ENCODE measurements at regions not wholly inside any gene's neighbourhood (a gene's known extent, or its start where the extent isn't known, plus 50 kb on each side); places are given as distances from the start of the nearest gene placed in this dataset.
"Not testable (repeated sequence)": the region's sequence is repeated elsewhere in the genome, so short reads cannot be mapped to it uniquely, and the experiment has no call there.

- Histone ChIP-seq H3K4me3 (no peak overlapping the region), H3K27ac (peak overlapping the region in 1 of 21 experiments; percentile 17)
Observed at GRCh38 chr6:134627707-134628106, 309.8 kb upstream of the SGK1 start.

DNA sequence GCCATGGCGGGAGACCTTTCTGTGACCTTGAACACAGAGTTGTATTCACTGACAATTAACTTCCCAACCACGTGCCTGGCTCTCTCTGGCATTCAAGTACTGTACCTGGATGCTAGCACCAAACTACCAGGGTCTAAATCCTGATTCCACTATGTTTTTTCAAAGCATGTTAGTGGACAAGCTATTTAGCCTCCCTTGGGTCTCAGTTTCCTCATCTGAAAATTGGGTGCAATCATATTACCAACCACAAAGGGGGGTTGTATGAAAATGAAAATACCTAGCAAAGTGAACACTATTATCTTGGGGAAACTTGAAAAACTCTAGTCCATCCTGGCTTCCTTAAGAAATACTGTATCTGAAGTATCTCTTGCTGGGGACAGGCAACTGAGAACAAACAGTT, 308.7 kb upstream of the SGK1 start:
- Histone ChIP-seq H3K27ac (peak overlapping the region in 5 of 21 experiments; percentile 1 to 51 (median 26)), H3K4me3 (no peak overlapping the region)

- H3K27ac ChIP-seq: peak overlapping the region in 7 of 21 experiments; percentile 1 to 51 (median 25)
Observed at GRCh38 chr6:134626086-134626485, 308.2 kb upstream of the SGK1 start.

GRCh38 chr6:134624781-134625180, 306.9 kb upstream of the SGK1 start:
- no peak overlapping the region for H3K4me3 ChIP-seq
- H3K27ac ChIP-seq: peak overlapping the region in 1 of 21 experiments; percentile 56

More at GRCh38 chr6:134626086-134626485, 308.2 kb upstream of the SGK1 start:
- no peak overlapping the region for H3K4me3 ChIP-seq

- Histone ChIP-seq H3K4me3 (no peak overlapping the region), H3K27ac (peak overlapping the region in 15 of 21 experiments; percentile 25 to 87 (median 75))
Observed at GRCh38 chr6:134623401-134623800, 305.5 kb upstream of the SGK1 start.

DNA sequence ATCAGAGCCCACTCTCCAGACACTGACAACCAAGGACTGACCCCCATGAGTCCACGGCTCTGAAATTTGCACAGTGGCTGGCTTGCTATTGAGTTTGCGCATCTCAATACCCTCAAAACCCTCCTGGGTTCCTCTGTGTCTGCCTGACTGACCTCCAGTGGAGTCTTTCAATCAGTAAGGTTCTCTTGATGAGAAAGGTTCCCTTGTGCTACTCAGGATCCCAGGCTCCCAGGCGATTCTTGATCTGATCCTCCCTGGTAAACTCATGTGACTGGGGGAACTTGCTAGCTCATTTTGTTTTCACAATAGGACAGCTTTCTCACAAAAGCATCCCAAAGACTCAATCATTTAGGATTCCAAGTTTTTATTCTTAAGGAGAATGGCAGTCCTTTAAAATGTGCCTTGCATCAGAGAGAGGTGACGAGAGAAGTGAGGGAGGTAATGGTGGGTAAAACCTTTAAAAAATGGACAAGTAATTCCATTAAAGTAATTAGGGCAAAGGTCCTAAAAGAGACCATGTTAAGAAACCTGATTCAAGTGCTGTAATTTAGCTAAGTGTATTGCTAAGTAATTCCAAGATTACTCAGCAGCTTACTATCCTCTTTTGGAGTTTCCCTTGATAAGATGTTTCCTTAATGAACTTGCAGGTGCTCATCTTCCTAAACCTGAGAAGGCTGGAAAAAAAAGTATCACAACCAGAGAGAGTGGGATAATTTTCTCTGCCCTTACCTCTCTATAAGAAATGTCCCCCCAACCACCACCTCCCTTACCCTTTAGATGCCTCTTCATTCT, 304.7 kb upstream of the SGK1 start:
- H3K4me3 ChIP-seq: no peak overlapping the region
- peak overlapping the region in 20 of 21 experiments; percentile 38 to 87 (median 76) for H3K27ac ChIP-seq

DNA sequence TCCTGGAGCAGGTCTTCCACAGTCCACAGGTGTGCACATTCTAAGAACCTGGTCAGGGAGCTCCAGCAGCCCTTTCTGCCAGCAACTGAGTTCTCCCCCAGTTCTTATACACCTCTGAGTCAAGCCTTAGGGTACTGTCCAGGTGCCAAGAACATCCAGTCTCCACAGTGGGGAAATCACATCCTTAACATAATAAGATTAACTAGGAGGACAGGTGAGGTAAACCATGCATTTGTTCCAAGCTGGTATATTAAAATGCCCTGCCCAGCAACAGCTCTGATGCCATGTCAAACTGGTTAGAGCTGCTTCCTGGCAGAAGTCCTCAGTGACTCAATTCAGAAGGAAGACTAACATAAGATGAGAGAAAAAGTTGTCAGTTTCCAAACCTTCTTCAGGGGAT, 303.9 kb upstream of the SGK1 start:
- H3K27ac ChIP-seq: peak overlapping the region in 20 of 21 experiments; percentile 38 to 87 (median 76)

DNA sequence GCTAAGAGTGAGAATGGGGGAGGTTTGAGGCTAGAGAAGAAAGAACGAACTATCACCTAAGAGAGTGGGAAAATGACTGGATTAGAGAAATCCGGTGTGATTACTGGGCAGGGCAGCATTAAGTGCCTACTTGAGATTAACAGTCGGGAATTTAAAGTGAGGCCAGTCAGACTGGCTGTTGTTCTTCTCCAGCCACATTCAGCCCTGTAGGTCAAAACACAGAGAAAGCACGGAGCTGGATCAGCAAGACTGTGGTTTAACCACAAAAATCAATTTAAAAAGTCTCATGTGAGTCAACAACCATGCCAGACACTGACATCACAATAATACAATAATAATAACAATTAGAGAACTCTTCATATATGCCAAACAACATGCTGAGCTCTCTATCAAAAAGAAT, 301.9 kb upstream of the SGK1 start:
- H3K4me3 ChIP-seq: no peak overlapping the region
- H3K27ac ChIP-seq: peak overlapping the region in 12 of 21 experiments; percentile 1 to 87 (median 41)

More for the DNA sequence above, 303.9 kb upstream of the SGK1 start:
- no peak overlapping the region for H3K4me3 ChIP-seq

DNA sequence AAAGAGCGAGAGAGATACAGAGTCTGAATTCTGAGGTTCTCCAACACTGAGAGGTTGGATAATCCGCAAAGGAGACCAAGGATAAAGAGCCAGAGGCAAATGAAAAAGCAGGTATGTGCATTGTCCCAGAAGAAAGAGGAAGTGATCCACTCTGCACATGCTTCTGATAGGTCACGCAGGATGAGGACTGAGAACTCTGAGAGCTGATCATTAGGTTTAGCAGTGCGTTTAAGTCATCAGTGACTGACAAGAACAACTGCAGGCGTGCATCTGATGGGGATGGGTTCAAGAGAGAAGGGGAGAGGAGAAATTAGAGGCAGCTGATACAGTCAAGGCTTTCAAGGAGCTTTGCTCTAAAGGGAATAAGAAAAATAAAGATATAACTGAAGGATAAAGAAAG, 301.2 kb upstream of the SGK1 start:
- Histone ChIP-seq H3K27ac (peak overlapping the region in 5 of 21 experiments; percentile 7 to 60 (median 30)), H3K4me3 (no peak overlapping the region)

DNA sequence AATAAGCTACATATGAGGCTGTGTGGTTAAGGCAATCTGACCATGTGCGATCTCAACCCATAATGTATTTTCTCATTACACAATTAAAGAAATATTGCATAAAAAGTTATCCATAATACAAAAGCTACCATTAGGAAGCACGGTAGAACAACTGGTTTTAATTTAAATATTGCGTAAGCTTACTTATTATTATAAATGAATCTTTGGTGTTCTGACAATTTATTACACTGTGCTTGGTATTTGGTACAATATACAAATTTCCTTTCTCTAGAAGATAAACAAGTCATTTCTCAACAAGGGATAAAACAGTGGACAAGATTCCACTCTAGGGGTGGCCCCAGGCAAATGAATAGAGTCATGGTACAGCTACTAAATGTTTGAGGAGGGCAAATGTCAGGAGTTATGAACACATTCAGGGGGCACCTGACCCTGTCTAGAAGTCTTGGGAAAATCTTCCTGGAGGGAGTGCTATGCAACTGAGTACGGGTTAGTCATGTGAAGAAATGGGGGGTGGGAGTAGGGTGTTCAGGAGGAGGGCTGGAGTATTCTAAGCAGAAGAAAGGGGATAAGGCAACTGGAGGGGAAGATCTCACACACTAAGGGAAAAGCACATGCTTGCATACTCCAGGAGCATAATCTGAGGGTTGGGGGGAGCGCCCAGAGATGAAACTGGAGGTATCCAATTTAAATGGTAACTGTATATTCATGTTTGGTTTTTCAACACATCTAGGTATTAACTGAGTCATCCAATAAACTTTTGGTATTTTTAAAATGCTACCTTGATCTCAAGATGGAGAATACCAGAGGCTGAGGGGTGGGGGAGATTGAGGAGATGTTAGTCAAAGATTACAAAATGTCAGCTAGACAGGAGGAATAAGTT, 296.9 kb upstream of the SGK1 start:
- no peak overlapping the region for H3K4me3 ChIP-seq

DNA sequence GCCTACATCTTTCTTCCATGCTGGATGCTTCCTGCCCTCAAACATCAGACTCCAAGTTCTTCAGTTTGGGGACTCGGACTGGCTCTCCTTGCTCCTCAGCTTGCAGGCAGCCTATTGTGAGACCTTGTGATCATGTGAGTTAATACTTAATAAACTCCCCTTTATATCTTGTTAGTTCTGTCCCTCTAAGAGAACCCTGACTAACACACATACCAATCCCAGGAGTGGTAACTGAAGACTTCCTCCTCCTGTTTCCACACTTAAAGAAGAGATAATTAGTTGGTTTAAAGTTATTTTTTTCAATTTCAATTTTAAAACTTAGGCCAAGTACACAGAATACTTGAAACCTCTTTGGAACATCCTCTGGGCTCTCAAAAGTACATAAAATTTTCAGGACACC, 294.2 kb upstream of the SGK1 start:
- not testable (repeated sequence) for H3K4me3 ChIP-seq, H3K27ac ChIP-seq

More for the DNA sequence above, 296.9 kb upstream of the SGK1 start:
- H3K27ac ChIP-seq: peak overlapping the region in 1 of 21 experiments; percentile 7

DNA sequence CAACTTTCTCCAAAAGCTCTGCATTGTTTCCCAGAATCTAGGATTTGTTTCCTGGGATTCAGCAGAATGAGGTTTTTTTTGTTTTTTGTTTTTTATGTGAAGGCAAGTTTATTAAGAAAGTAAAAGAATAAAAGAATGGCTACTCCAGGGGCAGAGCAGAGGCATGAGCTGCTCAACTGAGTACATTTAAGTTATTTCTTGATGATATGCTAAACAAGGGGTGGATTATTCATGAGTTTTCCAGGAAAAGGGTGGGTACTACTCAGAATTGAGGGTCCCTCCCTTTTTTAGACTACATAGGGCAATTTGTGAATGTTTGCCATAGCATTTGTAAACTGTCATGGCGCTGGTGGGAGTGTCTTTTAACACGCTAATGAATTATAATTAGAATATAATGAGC, 292.5 kb upstream of the SGK1 start:
- Histone ChIP-seq H3K27ac (no peak overlapping the region), H3K4me3 (no peak overlapping the region)

DNA sequence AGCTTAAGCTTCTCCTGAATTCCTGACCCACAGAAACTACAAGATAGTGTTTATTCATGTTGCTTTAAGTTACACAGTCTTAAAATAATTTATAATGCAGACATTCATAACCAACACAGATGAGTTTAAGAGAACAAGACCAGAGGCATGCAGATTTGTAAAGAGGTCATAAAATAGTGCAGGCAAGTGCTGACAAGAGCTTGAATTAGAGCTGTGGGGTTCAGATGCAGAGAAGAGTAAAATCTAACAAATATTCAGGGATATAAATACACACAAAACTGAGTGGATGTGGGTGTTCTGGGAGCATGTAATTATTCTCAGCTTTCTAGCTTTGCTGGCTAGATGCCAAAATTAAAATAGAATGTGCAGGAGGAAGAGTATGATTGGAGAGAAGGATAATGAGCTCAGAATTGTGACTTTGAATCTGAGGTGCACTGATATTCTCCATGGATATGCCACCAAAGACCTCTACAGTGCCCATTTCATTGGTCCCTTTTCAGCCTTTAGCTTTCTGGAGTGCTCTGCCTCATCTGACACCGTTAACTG, 291.9 kb upstream of the SGK1 start:
- no peak overlapping the region for H3K4me3 ChIP-seq
- no peak overlapping the region for H3K27ac ChIP-seq

- Histone ChIP-seq H3K27ac (no peak overlapping the region), H3K4me3 (no peak overlapping the region)
Observed at GRCh38 chr6:134607411-134607810, 289.5 kb upstream of the SGK1 start.

DNA sequence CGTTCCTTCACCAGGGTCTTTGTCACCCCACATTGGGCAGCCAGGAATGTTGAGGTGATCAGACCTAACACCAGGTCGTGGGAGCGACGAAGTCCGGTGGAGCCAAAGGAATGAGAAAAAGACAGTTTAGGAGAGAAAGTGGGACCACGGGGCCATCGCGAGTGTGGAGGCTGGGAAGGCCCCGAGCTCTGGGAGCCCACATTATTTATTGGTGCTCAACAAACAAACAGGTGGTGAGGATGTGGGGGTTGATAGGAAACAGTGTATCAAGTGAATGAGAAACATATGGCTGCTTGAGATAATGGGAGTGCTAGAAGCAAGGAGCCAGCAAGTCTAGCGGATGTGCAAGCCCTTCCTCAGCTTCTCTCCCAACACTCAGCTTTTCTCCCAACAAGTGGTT, 287.1 kb upstream of the SGK1 start:
- no peak overlapping the region for H3K4me3 ChIP-seq
- H3K27ac ChIP-seq: no peak overlapping the region

DNA sequence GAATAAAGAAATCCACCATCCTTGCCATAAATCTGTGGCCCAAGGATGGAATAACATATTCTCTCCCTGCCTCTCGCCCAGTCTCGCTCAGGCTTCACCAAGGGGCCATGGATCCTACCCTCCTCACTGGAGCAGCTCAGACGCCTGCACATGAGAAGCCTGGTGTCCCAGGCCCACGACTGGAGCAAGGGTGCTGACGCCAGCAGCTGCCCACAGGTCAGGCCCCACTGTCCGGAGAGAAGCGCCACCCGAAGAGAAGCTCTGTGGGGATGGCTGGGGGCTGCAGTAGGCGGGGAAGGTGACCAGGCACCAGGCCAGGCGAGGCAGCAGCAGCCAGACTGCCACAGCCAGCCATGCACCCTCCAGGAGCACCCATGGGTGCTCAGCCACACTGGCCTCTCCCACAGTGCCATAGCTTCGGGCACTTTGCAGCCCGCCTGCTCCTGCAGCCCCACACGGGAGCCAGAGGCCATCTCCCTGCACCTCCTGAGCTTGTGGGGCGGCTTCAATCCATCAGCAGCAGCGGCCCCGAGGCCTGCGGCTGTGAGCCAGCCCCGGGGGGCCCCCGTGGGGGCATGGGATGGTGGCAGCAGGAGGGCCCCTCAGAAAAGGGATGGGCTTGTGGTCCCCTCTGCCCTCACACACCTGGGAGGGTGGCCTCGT, 286.2 kb upstream of the SGK1 start:
- no peak overlapping the region for H3K27ac ChIP-seq
- H3K4me3 ChIP-seq: no peak overlapping the region

DNA sequence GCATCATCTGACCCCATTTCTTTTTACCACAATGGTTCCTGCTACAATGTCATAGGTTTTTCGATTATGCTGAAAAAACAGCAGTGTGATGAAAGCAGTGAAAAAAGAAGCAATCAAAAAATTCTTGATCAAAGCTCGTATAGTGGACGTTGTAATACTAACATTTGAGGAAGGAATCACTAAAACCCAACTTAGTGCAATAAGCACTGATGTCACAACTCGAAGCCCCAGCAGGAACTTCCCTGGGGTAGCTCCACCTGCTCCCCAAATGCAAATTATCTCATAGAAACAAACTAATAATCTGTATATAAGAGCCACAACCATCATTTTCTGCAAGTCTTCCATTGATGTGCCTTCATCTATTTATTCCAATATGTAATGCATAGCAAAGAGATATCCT, 285.6 kb upstream of the SGK1 start:
- no peak overlapping the region for H3K27ac ChIP-seq
- no peak overlapping the region for H3K4me3 ChIP-seq

DNA sequence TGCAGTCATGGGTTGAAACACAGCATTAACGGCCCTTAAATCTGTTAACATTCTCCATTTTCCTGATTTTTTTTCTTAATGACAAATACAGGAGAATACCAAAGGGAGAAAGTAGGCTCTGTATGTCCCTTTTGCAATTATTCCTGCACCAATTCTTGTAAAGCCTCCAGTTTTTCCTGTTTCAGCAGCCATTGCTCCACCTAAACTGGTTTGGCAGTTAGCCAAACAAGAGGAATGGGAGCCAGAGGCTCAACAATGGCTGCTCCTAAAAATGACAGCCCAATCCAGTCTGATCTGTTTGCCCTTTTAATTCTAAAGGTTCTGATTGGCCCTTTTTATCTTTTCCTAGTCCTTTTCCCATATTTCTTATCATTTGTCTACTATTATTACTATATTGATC, 284.2 kb upstream of the SGK1 start:
- H3K4me3 ChIP-seq: no peak overlapping the region
- peak overlapping the region in 1 of 21 experiments; percentile 11 for H3K27ac ChIP-seq

GRCh38 chr6:134600671-134601070, 282.8 kb upstream of the SGK1 start:
- Histone ChIP-seq H3K4me3 (no peak overlapping the region), H3K27ac (no peak overlapping the region)

DNA sequence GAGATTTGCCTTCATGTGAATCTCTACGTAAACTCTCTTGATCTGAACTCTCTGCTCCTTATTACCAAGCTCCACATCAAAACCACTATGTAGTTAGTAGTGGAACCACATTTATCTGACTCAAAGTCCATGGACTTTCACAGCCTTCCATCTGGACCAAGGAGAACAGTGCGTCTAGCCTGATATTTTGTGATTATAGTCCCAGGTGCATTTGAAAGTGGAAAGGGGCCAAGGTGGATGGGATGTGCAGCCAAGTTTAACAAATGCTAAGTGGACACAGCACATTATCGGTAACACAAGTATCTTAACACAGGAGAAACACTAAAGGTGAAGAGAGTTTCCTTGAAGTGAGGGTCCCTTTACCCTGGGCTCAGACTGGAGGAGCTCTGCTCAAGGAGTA, 281.2 kb upstream of the SGK1 start:
- no peak overlapping the region for H3K27ac ChIP-seq

More for the DNA sequence above, 281.2 kb upstream of the SGK1 start:
- H3K4me3 ChIP-seq: no peak overlapping the region
